Adrenal gland (tissue), 9 donors: ENCODE measurements at regions not wholly inside any gene's neighbourhood (a gene's known extent, or its start where the extent isn't known, plus 50 kb on each side); places are given as distances from the start of the nearest gene placed in this dataset.
"Not testable (repeated sequence)": the region's sequence is repeated elsewhere in the genome, so short reads cannot be mapped to it uniquely, and the experiment has no call there.

ENCODE experiments used
- DNase-seq, 7 donors: peaks; one replicate each; pipeline ENCODE4 v3.0.0-alpha.2; 2019 to 2020
- H3K27ac ChIP-seq, 5 donors: fragments of 200-600 bp; sonication (generic) in 4 of 5; 1 replicate in 3 of 5; 2 replicates in 2 of 5; pipeline versions ENCODE4 v1.5.1 to v1.8.0; 2016 to 2020; ENCODE audit warnings: mild to moderate bottlenecking in 1 of 5
- H3K27me3 ChIP-seq: fragments of 200-600 bp; 2 replicates; pipeline ENCODE4 v1.8.0; 2021
- H3K36me3 ChIP-seq, 2 donors: fragments of 200-600 bp; replicated peaks in 1 of 2; 1 replicate in 1 of 2; 2 replicates in 1 of 2; pipeline versions ENCODE4 v1.5.1 to v1.8.0; 2018 to 2022
- H3K4me1 ChIP-seq, 2 donors: fragments of 200-600 bp; replicated peaks in 1 of 2; 1 replicate in 1 of 2; 2 replicates in 1 of 2; pipeline versions ENCODE4 v1.5.1 to v1.8.0; 2018 to 2021
- H3K4me3 ChIP-seq, 4 donors: fragments of 200-600 bp; sonication (generic) in 3 of 4; one replicate each; pipeline ENCODE4 v1.5.1; 2016 to 2018
- H3K9me3 ChIP-seq, 3 donors: fragments of 200-600 bp; sonication (generic) in 1 of 3; replicated peaks in 1 of 3; 1 replicate in 2 of 3; 2 replicates in 1 of 3; pipeline versions ENCODE4 v1.5.1 to v1.8.0; 2016 to 2021
- POLR2A ChIP-seq, 2 donors: fragments of 450-650 bp; IDR thresholded peaks; one replicate each; pipeline ENCODE4 v1.6.1; 2017; ENCODE audit warnings: antibody characterized with exemption in 2 of 2, mild to moderate bottlenecking in 2 of 2, moderate library complexity in 1 of 2
- WGBS, 4 donors: extraction: QIAGEN DNeasy Blood & Tissue Kit in 2 of 4; methylation state at CpG; one replicate each; pipeline versions ENCODE4 v1.1.5 to v1.1.7; 2013 to 2017; 5-methylcytosine and 5-hydroxymethylcytosine counted together
- intact Hi-C, 2 donors: fragments of 100-400 bp; cut with DNase I; formaldehyde crosslinking; loops; one replicate each; pipeline versions ENCODE4 v1.14.1 to v1.15.0; 2022 to 2023
- TF ChIP-seq, protein P1 (sequence below), 6 experiments: fragments of 450-650 bp in 4 of 6; fragments of 200-600 bp in 2 of 6; sonication (generic) in 1 of 6; IDR thresholded peaks; 1 replicate in 5 of 6; 2 replicates in 1 of 6; pipeline versions ENCODE4 v1.5.1 to v1.8.0; 2016 to 2021; ENCODE audit warnings: antibody characterized with exemption in 6 of 6, mild to moderate bottlenecking in 2 of 6, moderate library complexity in 1 of 6
- donor health status: healthy with polysubstance abuse.
- donor health status: Bipolar disorder and iron deficiency.
- donor health status: DM: yes; HTN: yes; CAD: no.
- donor health status: DM: no; HTN: no; CAD: no.
- donor health status: DM: no; HTN: no; CAD: no.

DNA sequence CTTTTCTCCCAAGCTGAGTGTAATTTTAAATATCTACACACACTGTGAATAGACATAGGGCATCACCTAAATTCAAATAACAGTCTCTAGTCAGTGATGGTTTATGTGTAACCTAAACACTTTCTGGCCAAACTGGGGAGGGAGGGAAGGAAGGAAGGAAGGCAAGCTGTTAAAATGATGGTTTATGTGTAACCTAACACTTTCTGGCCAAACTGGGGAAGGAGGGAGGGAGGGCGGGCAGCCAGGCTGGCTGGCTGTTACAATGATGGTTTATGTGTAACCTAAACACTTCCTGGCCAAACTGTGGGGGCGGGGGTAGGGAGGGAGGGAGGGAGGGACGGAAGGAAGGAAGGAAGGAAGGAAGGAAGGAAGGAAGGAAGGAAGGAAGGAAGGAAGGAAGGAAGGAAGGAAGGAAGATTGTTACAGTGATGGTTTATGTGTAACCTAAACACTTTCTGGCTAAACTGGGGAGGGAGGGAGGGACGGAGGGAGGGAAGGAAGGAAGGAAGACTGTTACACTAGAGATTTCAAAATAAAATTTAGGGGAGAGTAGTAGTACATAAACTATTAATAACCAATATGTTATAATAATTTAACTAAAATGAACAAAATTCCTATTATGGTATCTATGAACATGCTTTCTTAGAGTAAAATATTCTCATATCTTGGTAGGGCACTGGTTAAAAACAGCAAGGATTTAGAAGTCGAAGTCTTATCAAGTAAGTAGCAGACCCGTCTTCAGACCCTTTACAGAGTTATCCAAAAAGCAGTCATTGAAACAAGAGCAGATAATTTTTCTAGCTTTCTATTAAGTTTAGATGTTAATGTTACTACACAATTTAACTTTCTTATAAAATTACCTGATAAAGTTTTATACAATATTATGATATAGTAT lies 148.1 kb downstream of the LMLN start:
- TF ChIP-seq POLR2A (IDR thresholded peaks at IDR 0.05), result no peak
- TF ChIP-seq, protein P1, sequence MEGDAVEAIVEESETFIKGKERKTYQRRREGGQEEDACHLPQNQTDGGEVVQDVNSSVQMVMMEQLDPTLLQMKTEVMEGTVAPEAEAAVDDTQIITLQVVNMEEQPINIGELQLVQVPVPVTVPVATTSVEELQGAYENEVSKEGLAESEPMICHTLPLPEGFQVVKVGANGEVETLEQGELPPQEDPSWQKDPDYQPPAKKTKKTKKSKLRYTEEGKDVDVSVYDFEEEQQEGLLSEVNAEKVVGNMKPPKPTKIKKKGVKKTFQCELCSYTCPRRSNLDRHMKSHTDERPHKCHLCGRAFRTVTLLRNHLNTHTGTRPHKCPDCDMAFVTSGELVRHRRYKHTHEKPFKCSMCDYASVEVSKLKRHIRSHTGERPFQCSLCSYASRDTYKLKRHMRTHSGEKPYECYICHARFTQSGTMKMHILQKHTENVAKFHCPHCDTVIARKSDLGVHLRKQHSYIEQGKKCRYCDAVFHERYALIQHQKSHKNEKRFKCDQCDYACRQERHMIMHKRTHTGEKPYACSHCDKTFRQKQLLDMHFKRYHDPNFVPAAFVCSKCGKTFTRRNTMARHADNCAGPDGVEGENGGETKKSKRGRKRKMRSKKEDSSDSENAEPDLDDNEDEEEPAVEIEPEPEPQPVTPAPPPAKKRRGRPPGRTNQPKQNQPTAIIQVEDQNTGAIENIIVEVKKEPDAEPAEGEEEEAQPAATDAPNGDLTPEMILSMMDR (IDR thresholded peaks at IDR 0.05), result no peak
- Histone ChIP-seq H3K27ac (no peak overlapping the region), H3K36me3 (no peaks in the 10 kb centered on the region), H3K9me3 (no peaks in the 10 kb centered on the region), H3K4me1 (no peaks in the 10 kb centered on the region), H3K4me3 (no peak overlapping the region), H3K27me3 (peaks cover 29% of the 10 kb centered on the region)
- no peak for DNase-seq
- 16 to 25% (median 19%) methylated on average over 5 to 6 of the region's 6 CpGs for WGBS, 4 donors
- intact Hi-C loops, result no loop called here

DNA sequence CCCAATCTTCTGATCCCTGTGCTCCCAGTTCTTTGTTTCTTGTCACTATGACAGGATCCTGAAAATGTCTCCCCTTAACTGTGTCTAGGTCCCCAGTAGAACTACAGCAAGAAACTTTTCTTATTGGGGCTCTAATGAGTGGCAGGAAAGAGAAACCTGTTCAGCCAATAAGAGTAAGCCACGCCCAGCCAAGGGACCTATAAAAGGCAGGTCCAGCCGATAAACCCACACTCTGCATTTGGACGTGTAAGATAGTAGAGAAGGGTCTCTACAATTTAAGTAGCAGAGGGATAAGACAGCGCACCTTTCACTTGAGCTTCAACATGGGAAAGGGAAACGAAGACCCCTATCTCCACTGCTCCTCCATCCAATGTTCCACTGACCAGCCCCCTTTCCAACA lies 149.9 kb downstream of the LMLN start:
- no peak for DNase-seq
- Histone ChIP-seq H3K27me3 (peaks cover 46% of the 10 kb centered on the region), H3K27ac (no peak overlapping the region), H3K36me3 (no peaks in the 10 kb centered on the region), H3K4me1 (no peaks in the 10 kb centered on the region), H3K9me3 (no peaks in the 10 kb centered on the region), H3K4me3 (no peak overlapping the region)
- intact Hi-C loops, result no loop called here
- no peak for TF ChIP-seq POLR2A (IDR thresholded peaks at IDR 0.05)
- TF ChIP-seq, protein P1 (IDR thresholded peaks at IDR 0.05), result no peak
- 76 to 84% (median 80%) methylated on average over 5 of the region's 5 CpGs for WGBS, 4 donors

DNA sequence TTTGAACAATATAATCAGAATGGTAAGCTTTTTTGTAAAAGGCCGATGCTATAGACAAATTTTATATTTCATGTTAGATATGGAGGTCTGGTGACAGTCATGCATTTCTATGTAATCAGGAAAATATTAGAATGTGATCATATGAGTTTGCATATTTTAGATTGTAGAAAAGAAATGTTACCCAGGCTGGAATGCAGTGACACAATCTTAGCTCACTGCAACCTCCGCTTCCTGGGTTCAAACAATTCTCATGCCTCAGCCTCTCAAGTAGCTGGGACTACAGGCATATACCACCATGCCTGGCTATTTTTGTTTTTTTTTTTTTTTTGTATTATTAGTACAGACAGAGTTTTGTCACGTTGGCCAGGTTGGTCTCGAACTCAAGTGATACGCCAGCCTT lies 152.0 kb downstream of the LMLN start:
- Histone ChIP-seq H3K27ac (no peak overlapping the region), H3K36me3 (no peaks in the 10 kb centered on the region), H3K9me3 (no peaks in the 10 kb centered on the region), H3K4me1 (no peaks in the 10 kb centered on the region), H3K4me3 (no peak overlapping the region), H3K27me3 (peaks cover 50% of the 10 kb centered on the region)
- 85 to 89% (median 87%) methylated on average over 5 of the region's 5 CpGs for WGBS, 4 donors
- TF ChIP-seq POLR2A (IDR thresholded peaks at IDR 0.05), result no peak
- TF ChIP-seq, protein P1 (IDR thresholded peaks at IDR 0.05), result no peak
- DNase-seq, result no peak
- intact Hi-C loops, result no loop called here

DNA sequence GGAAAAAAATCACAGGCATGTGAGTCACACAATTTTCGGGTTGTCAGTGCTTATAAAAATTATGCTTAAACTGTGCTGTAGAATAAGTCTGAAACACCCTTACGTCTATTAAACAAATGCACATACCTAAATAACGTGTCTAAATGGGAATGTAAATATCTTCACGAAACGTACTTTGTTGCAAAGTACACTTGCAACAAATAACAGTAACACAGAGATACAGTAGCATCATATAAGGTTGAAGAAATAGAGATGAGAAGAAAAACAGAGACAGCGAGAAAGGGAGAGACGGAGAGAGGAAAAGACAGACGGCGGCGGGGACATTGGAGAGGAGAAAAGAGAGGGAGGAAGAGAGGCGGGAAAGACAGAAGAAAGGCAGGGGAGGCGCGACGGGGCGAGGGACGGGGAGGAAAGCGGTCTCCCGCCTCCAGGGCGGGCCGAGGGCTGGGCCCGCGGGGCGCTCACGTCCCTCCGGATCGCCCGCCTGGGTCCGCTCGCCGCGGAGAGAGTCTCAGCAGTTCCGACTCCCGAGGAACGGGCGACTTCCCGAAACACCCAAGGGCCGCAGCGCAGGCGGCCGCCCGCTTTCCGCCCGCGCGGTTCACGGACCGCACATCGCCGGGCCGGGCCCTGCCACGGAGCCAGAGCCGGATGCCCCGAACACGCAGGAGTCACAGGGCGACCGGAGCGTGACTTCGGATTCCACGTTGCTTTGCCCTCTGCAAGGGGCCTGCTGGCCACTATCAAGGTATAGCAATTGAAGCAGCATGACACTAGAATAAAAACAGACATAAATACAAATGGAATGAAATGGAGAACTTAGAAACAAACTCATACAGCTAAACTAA lies 153.4 kb downstream of the LMLN start:
- peak in 3 of 7 donors; percentile 8 to 18 (median 16) for DNase-seq
- WGBS, 4 donors, result 10 to 15% (median 13%) methylated on average over 36 to 57 of the region's 59 CpGs
- no peak for TF ChIP-seq POLR2A (IDR thresholded peaks at IDR 0.05)
- TF ChIP-seq, protein P1 (IDR thresholded peaks at IDR 0.05), result no peak
- Histone ChIP-seq H3K9me3 (no peaks in the 10 kb centered on the region), H3K36me3 (no peaks in the 10 kb centered on the region), H3K4me3 (peak overlapping the region in 1 of 4 donors; percentile 8), H3K4me1 (no peaks in the 10 kb centered on the region), H3K27ac (no peak overlapping the region), H3K27me3 (peaks cover 50% of the 10 kb centered on the region)
- intact Hi-C loops, result no loop called here

DNA sequence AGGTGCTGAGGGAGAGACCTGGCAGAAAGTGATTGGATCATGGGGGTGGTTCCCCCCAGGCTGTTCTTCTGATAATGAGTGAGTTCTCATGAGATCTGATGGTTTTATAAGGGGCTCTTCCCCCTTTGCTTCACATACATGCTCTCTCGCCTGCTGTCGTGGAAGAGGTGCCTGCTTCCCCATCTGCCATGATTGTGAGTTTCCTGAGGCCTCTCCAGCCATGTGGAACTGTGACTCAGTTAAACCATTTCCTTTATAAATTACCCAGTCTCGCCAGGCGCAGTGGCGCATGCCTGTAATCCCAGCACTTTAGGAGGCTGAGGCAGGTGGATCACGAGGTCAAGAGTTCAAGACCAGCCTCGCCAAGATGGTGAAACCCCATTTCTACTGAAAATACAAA lies 154.5 kb downstream of the LMLN start:
- 77 to 96% (median 82%) methylated on average over 7 of the region's 7 CpGs for WGBS, 4 donors
- H3K27me3 ChIP-seq, result peaks cover 42% of the 10 kb centered on the region
- H3K27ac ChIP-seq, H3K36me3 ChIP-seq, DNase-seq, H3K4me3 ChIP-seq, intact Hi-C loops, H3K4me1 ChIP-seq, H3K9me3 ChIP-seq: not testable (repeated sequence)

DNA sequence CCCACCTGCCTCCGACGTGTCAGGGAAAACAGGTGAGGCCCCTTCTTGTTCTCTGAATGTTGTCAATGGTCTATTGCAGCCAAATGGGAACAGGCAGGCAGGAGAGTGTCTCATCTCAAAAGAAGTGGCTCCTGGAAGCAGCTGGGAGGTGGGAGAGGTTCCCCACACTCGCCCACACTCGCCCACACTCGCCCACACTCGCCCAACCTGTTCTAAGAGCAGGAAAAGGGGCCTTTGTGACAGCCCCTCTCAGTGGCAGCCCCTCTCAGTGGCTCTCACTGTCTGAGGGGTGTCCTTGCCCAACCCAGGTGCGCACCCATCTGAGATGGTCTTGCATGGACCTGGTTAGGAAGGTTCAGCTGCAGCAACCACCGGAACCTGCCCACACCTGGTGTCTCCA lies 162.2 kb downstream of the LMLN start:
- intact Hi-C loops, H3K27me3 ChIP-seq: not testable (repeated sequence)
- WGBS, 4 donors, result 68 to 92% (median 91%) methylated on average over 3 to 7 of the region's 8 CpGs; no CpG with 5 or more reads in 1 of the 4 donors

More for the DNA sequence above, 162.2 kb downstream of the LMLN start:
- H3K9me3 ChIP-seq, H3K4me1 ChIP-seq, DNase-seq, H3K27ac ChIP-seq, H3K36me3 ChIP-seq, H3K4me3 ChIP-seq: not testable (repeated sequence)
